HEK293T (cell line): ENCODE measurements at regions not wholly inside any gene's neighbourhood (a gene's known extent, or its start where the extent isn't known, plus 50 kb on each side); places are given as distances from the start of the nearest gene placed in this dataset.

ENCODE experiments used
- BHLHE40 ChIP-seq: fragments of 450-650 bp; IDR thresholded peaks from 2 replicates; pipeline ENCODE4 v1.6.1; 2016; ENCODE audit warnings: mild to moderate bottlenecking, moderate library complexity, borderline replicate concordance
- CTBP1 ChIP-seq: fragments of 450-650 bp; IDR thresholded peaks from 2 replicates; pipeline ENCODE4 v1.6.1; 2016; ENCODE audit warnings: borderline replicate concordance
- FOXA1 ChIP-seq: fragments of 450-650 bp; IDR thresholded peaks from 2 replicates; pipeline ENCODE4 v1.6.1; 2016; ENCODE audit warnings: mild to moderate bottlenecking
- FOXM1 ChIP-seq: fragments of 450-650 bp; IDR thresholded peaks from 2 replicates; pipeline ENCODE4 v1.6.1; 2017; ENCODE audit warnings: mild to moderate bottlenecking, borderline replicate concordance
- L3MBTL2 ChIP-seq: fragments of 450-650 bp; conservative IDR thresholded peaks from 2 replicates; pipeline ENCODE4 v1.6.1; 2016; ENCODE audit warnings: mild to moderate bottlenecking
- NFRKB ChIP-seq: fragments of 450-650 bp; IDR thresholded peaks from 2 replicates; pipeline ENCODE4 v1.6.1; 2016; ENCODE audit warnings: mild to moderate bottlenecking, moderate library complexity
- SP1 ChIP-seq: fragments of 450-650 bp; IDR thresholded peaks from 2 replicates; pipeline ENCODE4 v1.6.1; 2017
- SUZ12 ChIP-seq: fragments of 450-650 bp; IDR thresholded peaks from 2 replicates; pipeline ENCODE4 v1.6.1; 2016; ENCODE audit warnings: mild to moderate bottlenecking
- TF ChIP-seq, protein P1 (sequence below): fragments of 450-650 bp; IDR thresholded peaks from 2 replicates; pipeline ENCODE4 v1.6.1; 2016

GRCh38 chr12:103244596-103244995 is 251.2 kb downstream of the C12orf42 start:
- no peak for TF ChIP-seq SUZ12
- TF ChIP-seq, protein P1, sequence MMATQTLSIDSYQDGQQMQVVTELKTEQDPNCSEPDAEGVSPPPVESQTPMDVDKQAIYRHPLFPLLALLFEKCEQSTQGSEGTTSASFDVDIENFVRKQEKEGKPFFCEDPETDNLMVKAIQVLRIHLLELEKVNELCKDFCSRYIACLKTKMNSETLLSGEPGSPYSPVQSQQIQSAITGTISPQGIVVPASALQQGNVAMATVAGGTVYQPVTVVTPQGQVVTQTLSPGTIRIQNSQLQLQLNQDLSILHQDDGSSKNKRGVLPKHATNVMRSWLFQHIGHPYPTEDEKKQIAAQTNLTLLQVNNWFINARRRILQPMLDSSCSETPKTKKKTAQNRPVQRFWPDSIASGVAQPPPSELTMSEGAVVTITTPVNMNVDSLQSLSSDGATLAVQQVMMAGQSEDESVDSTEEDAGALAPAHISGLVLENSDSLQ: no peak
- TF ChIP-seq BHLHE40: no peak
- TF ChIP-seq FOXM1: no peak
- no peak for TF ChIP-seq FOXA1
- no peak for TF ChIP-seq SP1
- no peak for TF ChIP-seq L3MBTL2
- TF ChIP-seq CTBP1: no peak
- TF ChIP-seq NFRKB: no peak
